ENCODE measurements at regions not wholly inside any gene's neighbourhood (a gene's known extent, or its start where the extent isn't known, plus 50 kb on each side); places are given as distances from the start of the nearest gene placed in this dataset.

- TF ChIP-seq EZH2phosphoT487 (IDR thresholded peaks at IDR 0.05; ENCODE audit: borderline replicate concordance): no peak
- TF ChIP-seq CTCF (conservative IDR thresholded peaks at IDR 0.05; ENCODE audit: low read length): no peak
Observed at GRCh38 chr12:72863671-72864070, 591.5 kb downstream of the TRHDE start.

All from Loucy (cell line).